ENCODE measurements at regions not wholly inside any gene's neighbourhood (a gene's known extent, or its start where the extent isn't known, plus 50 kb on each side); places are given as distances from the start of the nearest gene placed in this dataset.

DNA sequence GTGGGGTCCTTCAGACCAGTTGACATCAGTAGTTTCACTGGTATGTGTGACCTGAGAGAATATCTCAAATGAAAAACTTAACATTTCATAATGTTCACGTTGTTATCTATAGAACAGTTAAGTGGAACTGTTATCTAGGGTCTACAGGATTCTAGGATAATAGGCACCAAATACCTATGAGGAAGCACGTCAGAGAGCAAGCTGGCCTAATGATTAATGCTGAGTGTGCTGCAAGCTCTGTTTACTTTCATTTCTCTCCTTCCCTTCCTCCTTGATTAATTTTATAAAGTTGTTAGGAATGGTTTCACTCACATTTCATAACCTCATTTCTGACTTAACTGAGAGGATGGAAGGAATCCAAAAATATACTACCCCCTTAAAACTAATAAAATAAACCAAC lies 362.5 kb upstream of the ZNF717 start:
- TF ChIP-seq CTCF (IDR thresholded peaks at IDR 0.05; ENCODE audit: low read depth, low read length) = no peak
- H3K27ac ChIP-seq = no peak overlapping the region

GRCh38 chr3:76152028-76152427 lies 366.7 kb upstream of the ZNF717 start:
- Histone ChIP-seq H3K4me1 (ENCODE audit: low read depth) (no peaks in the 10 kb centered on the region), H3K36me3 (no peaks in the 10 kb centered on the region), H3K9me3 (ENCODE audit: low read depth) (no peaks in the 10 kb centered on the region), H3K27me3 (no peaks in the 10 kb centered on the region), H3K27ac (no peak overlapping the region), H3K4me3 (no peak overlapping the region)
- DNase-seq (ENCODE audit: low read depth in 1 of 2, low spot score in 1 of 2) = no peak
- TF ChIP-seq CTCF (IDR thresholded peaks at IDR 0.05; ENCODE audit: low read depth, low read length) = no peak

More for the DNA sequence above, 362.5 kb upstream of the ZNF717 start:
- no peak overlapping the region for H3K4me3 ChIP-seq
- no peak for DNase-seq (ENCODE audit: low read depth in 1 of 2, low spot score in 1 of 2)
- no peaks in the 10 kb centered on the region for H3K27me3 ChIP-seq
- H3K4me1 ChIP-seq (ENCODE audit: low read depth) = no peaks in the 10 kb centered on the region
- H3K36me3 ChIP-seq = no peaks in the 10 kb centered on the region
- H3K9me3 ChIP-seq (ENCODE audit: low read depth) = no peaks in the 10 kb centered on the region

- H3K27ac ChIP-seq = no peak overlapping the region
- DNase-seq (ENCODE audit: low read depth in 1 of 2, low spot score in 1 of 2) = no peak
- no peaks in the 10 kb centered on the region for H3K36me3 ChIP-seq
- no peak overlapping the region for H3K4me3 ChIP-seq
- no peaks in the 10 kb centered on the region for H3K4me1 ChIP-seq (ENCODE audit: low read depth)
- no peak for TF ChIP-seq CTCF (IDR thresholded peaks at IDR 0.05; ENCODE audit: low read depth, low read length)
- no peaks in the 10 kb centered on the region for H3K27me3 ChIP-seq
- no peaks in the 10 kb centered on the region for H3K9me3 ChIP-seq (ENCODE audit: low read depth)
These were observed 376.5 kb upstream of the ZNF717 start for GRCh38 chr3:76161856-76162255.

DNA sequence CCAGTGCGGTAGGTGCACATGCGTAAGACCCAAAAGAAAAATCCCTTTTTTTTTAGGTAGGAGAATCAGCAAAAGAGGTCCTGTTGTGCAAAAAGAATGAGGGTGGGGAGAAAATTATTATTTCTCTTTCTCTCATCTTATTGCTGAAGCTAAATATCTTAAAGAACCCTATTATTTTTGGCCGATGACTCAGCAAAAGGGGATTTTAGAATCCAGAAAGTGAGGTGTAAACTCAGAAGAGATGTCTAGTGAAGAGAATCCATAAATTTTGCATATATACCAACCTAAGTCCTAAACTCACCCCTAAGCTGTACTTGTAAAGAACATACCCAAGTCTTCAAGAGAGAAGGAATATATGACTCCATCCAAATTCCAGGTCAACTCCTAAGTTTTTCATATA lies 386.3 kb upstream of the ZNF717 start:
- Histone ChIP-seq H3K27ac (no peak overlapping the region), H3K4me3 (no peak overlapping the region), H3K9me3 (ENCODE audit: low read depth) (no peaks in the 10 kb centered on the region), H3K27me3 (no peaks in the 10 kb centered on the region), H3K36me3 (no peaks in the 10 kb centered on the region), H3K4me1 (ENCODE audit: low read depth) (no peaks in the 10 kb centered on the region)
- no peak for TF ChIP-seq CTCF (IDR thresholded peaks at IDR 0.05; ENCODE audit: low read depth, low read length)
- DNase-seq (ENCODE audit: low read depth in 1 of 2, low spot score in 1 of 2) = no peak

- no peak for DNase-seq (ENCODE audit: low read depth in 1 of 2, low spot score in 1 of 2)
- no peak for TF ChIP-seq CTCF (IDR thresholded peaks at IDR 0.05; ENCODE audit: low read depth, low read length)
- Histone ChIP-seq H3K27me3 (peaks cover 3% of the 10 kb centered on the region), H3K27ac (no peak overlapping the region), H3K36me3 (no peaks in the 10 kb centered on the region), H3K4me1 (ENCODE audit: low read depth) (no peaks in the 10 kb centered on the region), H3K9me3 (ENCODE audit: low read depth) (no peaks in the 10 kb centered on the region), H3K4me3 (no peak overlapping the region)
These were observed 392.3 kb upstream of the ZNF717 start for GRCh38 chr3:76177610-76178009.

- Histone ChIP-seq H3K27me3 (peaks cover 5% of the 10 kb centered on the region), H3K9me3 (ENCODE audit: low read depth) (no peaks in the 10 kb centered on the region), H3K36me3 (no peaks in the 10 kb centered on the region), H3K4me1 (ENCODE audit: low read depth) (no peaks in the 10 kb centered on the region), H3K27ac (no peak overlapping the region), H3K4me3 (no peak overlapping the region)
- no peak for DNase-seq (ENCODE audit: low read depth in 1 of 2, low spot score in 1 of 2)
- no peak for TF ChIP-seq CTCF (IDR thresholded peaks at IDR 0.05; ENCODE audit: low read depth, low read length)
These were observed 393.1 kb upstream of the ZNF717 start for GRCh38 chr3:76178412-76178811.

Measured in cardiac muscle cell (in vitro differentiated cells and primary cell).